Keratinocyte (primary cell): ENCODE measurements at regions not wholly inside any gene's neighbourhood (a gene's known extent, or its start where the extent isn't known, plus 50 kb on each side); places are given as distances from the start of the nearest gene placed in this dataset.

Source experiments
- DNase-seq: peaks from one replicate; pipeline ENCODE4 v3.0.0-alpha.2; 2011; ENCODE audit warnings: low read depth, missing footprints, low spot score
- FAIRE-seq: peaks from 2 replicates; lab custom pipeline; 2011; peaks lifted over from hg19 to GRCh38; lab: Jason Lieb, UNC
- H2AFZ ChIP-seq: 2 replicates; pipeline ENCODE4 v1.6.0; 2012; ENCODE audit warnings: low read length, control low read depth, inconsistent platforms; ENCODE audit not compliant: control insufficient read depth
- H3K27ac ChIP-seq: 2 replicates; pipeline ENCODE4 v1.5.1; 2011; ENCODE audit warnings: low read length; ENCODE audit not compliant: control insufficient read depth, insufficient read depth
- H3K27me3 ChIP-seq: 3 replicates; pipeline ENCODE4 v1.6.0; 2011; ENCODE audit warnings: low read length; ENCODE audit not compliant: control insufficient read depth, insufficient read depth; ENCODE audit errors: extremely low read depth
- H3K36me3 ChIP-seq, 2 experiments: 2 replicates in 1 of 2; 3 replicates in 1 of 2; pipeline ENCODE4 v1.5.1; 2011; ENCODE audit warnings: low read length in 2 of 2, mild to moderate bottlenecking in 1 of 2; ENCODE audit not compliant: control insufficient read depth in 2 of 2, insufficient read depth in 2 of 2; ENCODE audit errors: extremely low read depth in 1 of 2
- H3K4me1 ChIP-seq: 3 replicates; pipeline ENCODE4 v1.5.1; 2011; ENCODE audit warnings: low read length; ENCODE audit not compliant: control insufficient read depth, insufficient read depth; ENCODE audit errors: extremely low read depth
- H3K4me2 ChIP-seq: 3 replicates; pipeline ENCODE4 v1.6.0; 2011; ENCODE audit warnings: low read depth, low read length; ENCODE audit not compliant: control insufficient read depth, insufficient read depth; ENCODE audit errors: extremely low read depth
- H3K4me3 ChIP-seq, 3 experiments: fragments of 200-600 bp in 1 of 3; sonication (generic) in 1 of 3; 2 replicates in 2 of 3; 3 replicates in 1 of 3; pipeline ENCODE4 v1.5.1; 2011 to 2016; ENCODE audit warnings: low read length in 3 of 3, mild to moderate bottlenecking in 3 of 3, control low read depth in 2 of 3, inconsistent platforms in 1 of 3, low read depth in 1 of 3, mixed read lengths in 1 of 3, mixed run types in 1 of 3, moderate library complexity in 1 of 3; ENCODE audit not compliant: control insufficient read depth in 2 of 3, insufficient read depth in 2 of 3; ENCODE audit errors: extremely low read depth in 1 of 3
- H3K79me2 ChIP-seq: 2 replicates; pipeline ENCODE4 v1.6.0; 2012; ENCODE audit warnings: low read length; ENCODE audit not compliant: control insufficient read depth, insufficient read depth
- H3K9ac ChIP-seq: 3 replicates; pipeline ENCODE4 v1.6.0; 2011; ENCODE audit warnings: low read length; ENCODE audit not compliant: control insufficient read depth, insufficient read depth; ENCODE audit errors: extremely low read depth
- H3K9me1 ChIP-seq: 3 replicates; pipeline ENCODE4 v1.6.0; 2011; ENCODE audit warnings: low read length; ENCODE audit not compliant: control insufficient read depth, insufficient read depth; ENCODE audit errors: extremely low read depth
- H3K9me3 ChIP-seq: 2 replicates; pipeline ENCODE4 v1.5.1; 2012; ENCODE audit warnings: low read depth, low read length; ENCODE audit not compliant: control insufficient read depth
- H4K20me1 ChIP-seq: 3 replicates; pipeline ENCODE4 v1.6.0; 2011; ENCODE audit warnings: low read length; ENCODE audit not compliant: control insufficient read depth, insufficient read depth; ENCODE audit errors: extremely low read depth
- EZH2 ChIP-seq: IDR thresholded peaks from one replicate; pipeline ENCODE4 v1.6.1; 2012; ENCODE audit warnings: inconsistent platforms, mild to moderate bottlenecking, low read length, moderate library complexity
- dilution Hi-C: fragments of 300-500 bp; cut with MboI; formaldehyde crosslinking; loops from one replicate; pipeline ENCODE4 v1.7.0; 2020; ENCODE audit warnings: low sequenced_read_pairs; ENCODE audit not compliant: extremely low pct_ligation_motif_present
- TF ChIP-seq, protein P1 (sequence below), 3 experiments: IDR thresholded peaks in 1 of 3; conservative IDR thresholded peaks in 1 of 3; optimal IDR thresholded peaks in 1 of 3; 2 replicates in 2 of 3; 3 replicates in 1 of 3; pipeline versions ENCODE3 to v1.5.1; 2011; ENCODE audit warnings: low read length in 3 of 3, mild to moderate bottlenecking in 3 of 3, moderate library complexity in 2 of 3, control low read depth in 1 of 3, inconsistent platforms in 1 of 3; ENCODE audit not compliant: insufficient read depth in 2 of 3; ENCODE audit errors: extremely low read depth in 1 of 3

DNA sequence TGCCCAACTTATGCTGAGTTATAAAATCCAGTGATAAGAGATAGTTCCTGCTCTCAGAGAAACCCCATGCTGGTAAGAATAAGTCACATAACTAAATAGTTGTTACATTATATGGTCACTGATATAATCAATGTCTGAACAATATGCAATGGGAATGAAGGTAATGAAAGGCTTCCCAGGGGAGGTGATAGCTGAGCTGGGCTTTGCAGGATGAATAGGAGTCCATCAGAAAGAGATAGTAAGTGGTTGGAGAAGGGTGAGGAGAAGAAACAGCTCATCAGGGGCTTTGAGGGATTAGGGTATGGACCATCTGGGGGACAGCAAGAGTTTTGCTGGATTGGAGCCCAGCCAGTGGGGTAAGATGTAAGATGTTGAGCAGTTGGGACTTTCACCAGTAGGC lies 266.7 kb upstream of the CRY1 start:
- DNase-seq (no peak), FAIRE-seq (no peak)
- Histone ChIP-seq H3K27ac (no peak overlapping the region), H2AFZ (no peak overlapping the region), H3K9ac (no peak overlapping the region), H3K9me3 (no peaks in the 10 kb centered on the region), H3K4me3 (no peak overlapping the region), H3K27me3 (no peaks in the 10 kb centered on the region), H3K79me2 (no peaks in the 10 kb centered on the region), H4K20me1 (no peaks in the 10 kb centered on the region), H3K4me2 (peak overlapping the region; percentile 44), H3K9me1 (no peaks in the 10 kb centered on the region), H3K36me3 (no peaks in the 10 kb centered on the region), H3K4me1 (peaks cover 28% of the 10 kb centered on the region)
- dilution Hi-C loops, result no loop called here
- TF ChIP-seq, protein P1, sequence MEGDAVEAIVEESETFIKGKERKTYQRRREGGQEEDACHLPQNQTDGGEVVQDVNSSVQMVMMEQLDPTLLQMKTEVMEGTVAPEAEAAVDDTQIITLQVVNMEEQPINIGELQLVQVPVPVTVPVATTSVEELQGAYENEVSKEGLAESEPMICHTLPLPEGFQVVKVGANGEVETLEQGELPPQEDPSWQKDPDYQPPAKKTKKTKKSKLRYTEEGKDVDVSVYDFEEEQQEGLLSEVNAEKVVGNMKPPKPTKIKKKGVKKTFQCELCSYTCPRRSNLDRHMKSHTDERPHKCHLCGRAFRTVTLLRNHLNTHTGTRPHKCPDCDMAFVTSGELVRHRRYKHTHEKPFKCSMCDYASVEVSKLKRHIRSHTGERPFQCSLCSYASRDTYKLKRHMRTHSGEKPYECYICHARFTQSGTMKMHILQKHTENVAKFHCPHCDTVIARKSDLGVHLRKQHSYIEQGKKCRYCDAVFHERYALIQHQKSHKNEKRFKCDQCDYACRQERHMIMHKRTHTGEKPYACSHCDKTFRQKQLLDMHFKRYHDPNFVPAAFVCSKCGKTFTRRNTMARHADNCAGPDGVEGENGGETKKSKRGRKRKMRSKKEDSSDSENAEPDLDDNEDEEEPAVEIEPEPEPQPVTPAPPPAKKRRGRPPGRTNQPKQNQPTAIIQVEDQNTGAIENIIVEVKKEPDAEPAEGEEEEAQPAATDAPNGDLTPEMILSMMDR (optimal IDR thresholded peaks at IDR 0.05 in 1 of 3, IDR thresholded peaks at IDR 0.05 in 1 of 3, conservative IDR thresholded peaks at IDR 0.05 in 1 of 3; ENCODE audit: extremely low read depth in 1 of 3, insufficient read depth in 2 of 3, low read length in 3 of 3), result no peak
- no peak for TF ChIP-seq EZH2

- H3K4me2 ChIP-seq, result peak overlapping the region; percentile 44
- H3K4me1 ChIP-seq, result peaks cover 28% of the 10 kb centered on the region
- no peak for TF ChIP-seq EZH2
- TF ChIP-seq, protein P1 (optimal IDR thresholded peaks at IDR 0.05 in 1 of 3, IDR thresholded peaks at IDR 0.05 in 1 of 3, conservative IDR thresholded peaks at IDR 0.05 in 1 of 3; ENCODE audit: extremely low read depth in 1 of 3, insufficient read depth in 2 of 3, low read length in 3 of 3), result no peak
- no peak for DNase-seq
- dilution Hi-C loops, result no loop called here
- no peaks in the 10 kb centered on the region for H3K9me1 ChIP-seq
- H4K20me1 ChIP-seq, result no peaks in the 10 kb centered on the region
- no peaks in the 10 kb centered on the region for H3K27me3 ChIP-seq
- no peaks in the 10 kb centered on the region for H3K79me2 ChIP-seq
- no peaks in the 10 kb centered on the region for H3K36me3 ChIP-seq
- H3K4me3 ChIP-seq, result no peak overlapping the region
- H3K27ac ChIP-seq, result no peak overlapping the region
- H3K9ac ChIP-seq, result no peak overlapping the region
- no peak overlapping the region for H2AFZ ChIP-seq
- peak; percentile 89 for FAIRE-seq
- H3K9me3 ChIP-seq, result no peaks in the 10 kb centered on the region
These were observed 267.1 kb upstream of the CRY1 start for GRCh38 chr12:107360482-107360881.
